ENCODE measurements at regions not wholly inside any gene's neighbourhood (a gene's known extent, or its start where the extent isn't known, plus 50 kb on each side); places are given as distances from the start of the nearest gene placed in this dataset.

DNA sequence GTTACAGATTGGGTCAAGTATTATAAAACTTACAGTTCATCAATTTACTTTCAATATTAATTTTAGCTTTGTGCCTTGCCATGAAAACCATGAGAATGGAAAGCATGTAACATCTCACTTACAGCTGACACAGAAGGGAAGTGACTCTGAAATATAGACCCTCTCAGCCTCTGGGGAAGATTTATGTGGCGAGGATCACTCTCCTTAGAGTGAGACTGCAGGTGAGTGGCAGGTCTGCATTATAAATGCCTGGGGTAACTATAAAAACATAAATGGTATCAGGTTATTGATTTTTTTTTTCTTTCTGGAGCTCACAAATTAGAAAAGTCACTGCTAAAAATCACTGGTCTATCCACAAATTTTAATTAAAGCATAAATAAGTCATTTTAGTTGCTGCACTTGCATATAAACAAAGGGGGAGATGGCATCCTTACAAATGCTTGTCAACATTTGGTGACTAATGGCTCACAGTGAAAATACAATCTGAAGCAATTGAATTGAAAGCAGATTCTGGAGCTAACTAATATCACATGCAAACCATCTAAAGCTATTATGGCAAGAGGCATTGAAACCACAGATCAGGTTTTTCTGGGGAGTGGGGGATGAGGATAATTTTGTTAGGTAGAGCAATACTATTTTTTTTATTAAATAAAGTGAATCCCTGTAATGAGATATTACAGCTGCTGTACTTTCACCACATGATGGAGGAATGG lies 200.9 kb downstream of the TM2D1 start:
- DNase-seq (ENCODE audit: low spot score), result no peak

DNA sequence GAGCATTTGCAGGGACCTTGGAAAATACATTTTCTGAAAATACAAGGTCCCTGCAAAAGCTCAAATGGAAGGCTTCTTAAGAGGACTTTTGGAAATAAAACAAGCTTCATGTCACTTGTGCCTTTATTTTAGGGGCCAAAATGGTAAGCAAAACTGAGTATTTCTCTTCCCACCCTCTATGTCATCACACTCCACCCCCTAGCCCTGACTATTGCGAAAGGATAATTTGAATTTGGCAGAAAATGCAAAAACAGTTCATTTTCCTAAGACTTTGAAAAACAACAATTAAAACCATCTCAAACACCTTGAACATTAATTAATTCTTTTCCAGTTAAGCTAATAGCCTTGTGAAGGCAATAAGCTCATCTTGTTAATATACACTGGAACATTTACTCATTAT lies 201.7 kb downstream of the TM2D1 start:
- no peak for DNase-seq (ENCODE audit: low spot score)

DNA sequence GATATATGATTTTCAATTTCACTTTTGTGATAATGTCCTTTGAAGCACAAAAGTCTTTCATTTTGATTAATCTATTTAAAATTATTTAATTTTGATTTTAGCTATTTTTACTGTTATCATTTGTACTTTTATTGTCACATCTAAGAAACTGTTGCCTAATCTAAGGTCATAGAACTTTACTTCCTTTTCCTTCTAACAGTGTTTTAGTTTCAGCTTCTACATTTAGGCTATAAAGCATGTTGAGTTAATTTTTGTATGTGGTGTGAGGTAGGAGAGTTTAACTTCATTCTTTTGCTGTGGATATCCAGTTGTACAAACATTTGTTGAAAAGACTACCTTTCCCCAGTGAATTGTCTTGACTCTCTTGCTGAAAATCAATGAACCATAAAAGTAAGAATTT lies 204.5 kb downstream of the TM2D1 start:
- no peak for DNase-seq (ENCODE audit: low spot score)

DNA sequence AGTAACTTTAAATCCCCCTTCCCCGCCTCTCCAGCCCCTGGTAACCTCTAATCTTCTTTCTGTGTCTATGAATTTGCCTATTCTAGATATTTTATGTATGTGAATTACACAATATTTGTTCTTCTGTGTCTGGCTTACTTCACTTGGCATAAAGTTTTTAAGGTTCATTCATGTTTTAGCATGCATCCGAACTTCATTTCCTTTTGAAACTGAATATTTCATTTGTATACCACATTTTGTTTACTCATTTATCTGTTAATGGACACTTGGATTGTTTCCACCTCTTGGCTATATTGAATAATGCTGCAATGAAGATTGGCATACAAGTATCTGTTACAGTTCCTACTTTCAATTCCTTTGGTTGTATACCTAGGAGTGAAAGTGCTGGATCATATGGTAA lies 205.3 kb downstream of the TM2D1 start:
- no peak for DNase-seq (ENCODE audit: low spot score)

DNA sequence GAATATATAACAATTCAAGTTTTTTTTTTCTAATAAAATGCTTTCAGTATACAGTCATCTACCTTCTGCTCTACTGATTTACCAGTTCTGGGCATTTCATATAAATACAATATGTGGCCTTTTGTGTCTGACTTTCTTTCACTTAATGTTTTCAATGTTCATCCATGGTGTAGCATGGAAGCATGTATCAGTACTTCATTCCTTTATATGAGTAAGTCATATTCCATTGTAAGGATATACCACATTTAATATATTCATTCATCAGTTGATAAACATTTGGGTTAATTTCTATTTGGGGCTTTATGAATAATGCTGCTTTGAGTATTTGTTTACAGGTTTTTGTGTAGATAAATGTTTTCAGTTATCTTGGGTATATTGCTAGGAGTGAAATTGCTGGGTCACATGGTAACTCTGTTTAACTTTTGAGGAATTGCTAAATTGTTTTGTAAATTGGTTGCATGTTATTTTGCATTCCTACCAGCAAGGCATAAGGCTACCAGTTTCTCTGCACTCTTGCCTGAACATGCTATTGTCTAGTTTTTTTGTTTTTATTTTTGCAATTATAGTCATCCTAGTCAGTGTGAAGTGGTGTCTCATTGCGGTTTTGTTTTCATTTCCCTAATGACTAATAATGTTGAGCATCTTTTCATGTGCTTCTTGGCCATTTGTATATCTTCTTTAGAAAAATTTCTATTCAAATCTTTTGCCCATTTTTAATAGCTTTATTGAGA lies 206.1 kb downstream of the TM2D1 start:
- DNase-seq (ENCODE audit: low spot score), result no peak

DNA sequence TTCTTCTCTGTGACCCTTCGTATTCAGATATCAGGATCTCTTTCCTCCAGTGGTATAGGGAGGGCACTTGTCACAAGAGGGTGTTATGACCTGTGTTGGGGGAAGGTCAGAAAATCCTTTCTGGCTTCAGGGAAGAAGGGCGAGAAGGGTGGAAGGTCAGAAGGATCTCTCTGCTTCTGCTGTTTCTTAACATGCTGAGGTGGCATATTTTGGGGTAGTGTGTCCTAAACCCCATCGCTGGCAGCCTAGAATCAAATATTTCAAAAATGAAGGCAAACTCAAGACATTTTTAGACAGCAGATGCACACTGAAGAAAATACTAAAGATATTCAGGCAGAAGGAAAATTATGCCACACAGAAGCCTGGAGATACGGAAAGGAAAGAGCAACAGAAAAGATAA lies 207.6 kb downstream of the TM2D1 start:
- no peak for DNase-seq (ENCODE audit: low spot score)

DNA sequence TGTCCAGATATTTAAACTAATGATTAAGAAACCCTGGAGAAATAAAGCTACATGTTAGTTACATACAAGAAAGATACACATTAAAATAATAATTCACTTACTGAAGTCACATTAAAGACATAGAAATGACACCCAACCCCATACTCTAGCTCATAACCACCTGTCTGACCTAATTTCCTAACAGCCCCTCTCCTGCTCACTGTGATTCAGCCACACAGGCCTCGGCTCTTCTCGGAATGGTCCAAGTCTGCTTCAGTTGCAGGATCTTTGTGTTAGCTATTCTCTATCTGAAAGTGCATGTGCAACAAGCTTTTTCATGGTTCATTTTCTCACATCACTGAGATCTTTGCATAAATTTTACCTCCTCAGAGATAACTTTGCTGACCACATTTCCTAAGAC lies 209.8 kb downstream of the TM2D1 start:
- no peak for DNase-seq (ENCODE audit: low spot score)
